ENCODE measurements at regions not wholly inside any gene's neighbourhood (a gene's known extent, or its start where the extent isn't known, plus 50 kb on each side); places are given as distances from the start of the nearest gene placed in this dataset.
"Not testable (repeated sequence)": the region's sequence is repeated elsewhere in the genome, so short reads cannot be mapped to it uniquely, and the experiment has no call there.

DNA sequence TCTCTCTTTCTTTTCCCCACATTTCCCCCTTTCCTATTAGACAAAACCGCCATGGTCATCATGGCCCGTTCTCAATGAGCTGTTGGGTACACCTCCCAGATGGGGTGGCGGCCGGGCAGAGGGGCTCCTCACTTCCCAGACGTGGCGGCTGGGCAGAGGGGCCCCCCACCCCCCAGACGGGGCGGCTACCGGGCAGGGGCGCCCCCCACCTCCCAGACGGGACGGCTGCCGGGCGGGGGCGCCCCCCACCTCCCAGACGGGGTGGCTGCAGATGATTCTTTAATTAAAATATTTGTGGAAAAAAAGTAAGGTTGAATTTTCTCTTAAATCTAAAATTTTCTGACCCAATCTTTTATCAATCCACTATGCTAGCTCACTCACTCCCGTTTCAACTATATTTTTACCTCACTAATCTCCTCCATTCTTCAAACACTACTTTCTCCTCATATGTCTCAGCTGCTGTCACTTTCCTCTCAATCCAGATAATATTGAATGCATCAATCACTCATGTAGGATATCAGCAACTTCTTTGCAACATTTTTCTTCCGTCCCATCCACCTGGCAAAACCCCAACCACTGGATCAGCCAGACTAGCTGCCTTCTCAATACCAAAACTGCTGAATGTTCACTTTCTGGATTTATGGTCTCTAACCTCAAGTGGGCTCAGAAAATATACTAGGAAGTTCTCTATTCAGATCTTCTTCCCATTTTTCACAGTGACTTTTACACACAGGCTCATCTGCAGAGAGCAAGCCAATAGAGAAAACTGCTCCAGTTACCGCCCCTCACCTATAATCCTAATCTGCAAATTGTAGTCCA lies 81.1 kb upstream of the TRIM24 start:
- DNase-seq: no peak

DNA sequence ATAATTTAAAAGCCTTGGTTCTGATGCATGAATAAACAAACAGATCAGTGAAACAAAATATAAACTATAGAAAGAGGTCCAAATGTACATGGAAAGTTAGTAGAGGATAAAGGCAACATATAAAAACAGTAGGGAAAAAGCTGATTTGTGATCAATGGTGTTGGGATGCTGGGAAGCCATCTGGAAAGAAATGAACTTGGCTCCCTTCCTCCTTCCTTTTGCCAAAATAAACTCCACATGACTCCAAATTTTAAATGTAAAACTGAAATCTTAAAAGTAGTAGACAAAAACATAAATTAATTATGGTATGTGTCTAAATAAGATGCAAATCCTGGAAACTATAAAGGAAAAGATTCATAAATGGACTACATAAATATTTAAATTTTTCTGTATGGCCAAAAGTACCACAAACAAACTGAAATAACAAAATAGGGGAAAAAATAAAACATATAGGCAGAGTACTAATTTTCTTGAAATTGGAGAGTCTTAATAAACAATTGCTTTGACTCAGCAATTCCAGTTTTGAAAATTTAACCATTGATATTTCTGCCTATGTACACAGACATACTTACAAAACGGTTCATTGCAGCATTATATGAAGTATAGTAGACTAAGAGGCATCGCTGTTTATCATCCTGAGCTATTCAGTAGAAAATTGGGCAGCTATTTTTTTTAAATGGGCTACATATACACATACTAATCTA lies 77.0 kb upstream of the TRIM24 start:
- no peak for DNase-seq

DNA sequence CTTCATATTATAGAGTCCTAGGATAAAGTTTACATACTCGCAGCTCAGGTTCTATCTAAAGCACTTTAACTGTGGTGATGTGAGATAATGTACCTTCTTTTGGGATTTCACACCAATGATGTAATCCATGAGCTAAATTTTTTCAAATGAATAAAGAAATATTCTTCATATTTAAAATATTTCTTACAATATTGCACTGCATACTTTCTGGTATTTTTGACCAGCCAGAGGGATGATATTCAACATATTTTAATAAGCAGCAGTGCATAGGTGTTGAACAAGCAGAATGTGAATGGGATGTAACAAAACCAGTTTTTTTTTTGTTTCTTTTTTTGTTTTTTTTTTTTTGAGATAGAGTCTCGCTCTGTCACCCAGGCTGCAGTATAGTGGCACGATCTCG lies 73.2 kb upstream of the TRIM24 start:
- no peak for DNase-seq

DNA sequence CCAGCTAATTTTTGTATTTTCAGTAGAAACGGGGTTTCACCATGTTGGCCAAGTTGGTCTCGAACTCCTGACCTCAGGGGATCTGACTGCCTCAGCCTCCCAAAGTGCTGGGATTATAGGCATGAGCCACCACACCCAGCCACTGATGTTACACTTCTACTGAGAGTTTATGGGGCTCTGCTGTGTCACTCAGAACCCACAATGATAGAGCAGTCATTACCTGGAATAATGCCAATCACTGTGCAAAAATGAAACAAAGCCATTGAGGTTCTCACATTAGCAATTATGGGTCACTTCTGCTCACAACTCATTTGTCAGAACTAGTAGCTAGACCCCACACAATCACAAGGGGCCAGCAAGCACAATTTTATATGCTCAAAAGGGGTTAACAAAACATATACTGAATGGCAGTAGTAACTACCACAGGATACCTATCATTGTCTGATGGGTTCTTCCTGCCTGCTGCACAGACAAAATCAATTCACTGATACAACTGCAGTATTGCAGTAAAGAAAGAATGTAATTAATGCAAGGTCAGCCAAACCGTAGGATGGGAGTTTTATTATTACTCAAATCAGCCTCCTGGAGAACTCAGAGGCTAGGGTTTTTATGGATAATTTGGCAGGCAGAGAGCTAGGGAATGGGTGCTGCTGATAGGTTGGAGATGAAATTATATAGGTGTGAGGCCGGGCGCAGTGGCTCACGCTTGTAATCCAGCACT lies 72.1 kb upstream of the TRIM24 start:
- DNase-seq: no peak

DNA sequence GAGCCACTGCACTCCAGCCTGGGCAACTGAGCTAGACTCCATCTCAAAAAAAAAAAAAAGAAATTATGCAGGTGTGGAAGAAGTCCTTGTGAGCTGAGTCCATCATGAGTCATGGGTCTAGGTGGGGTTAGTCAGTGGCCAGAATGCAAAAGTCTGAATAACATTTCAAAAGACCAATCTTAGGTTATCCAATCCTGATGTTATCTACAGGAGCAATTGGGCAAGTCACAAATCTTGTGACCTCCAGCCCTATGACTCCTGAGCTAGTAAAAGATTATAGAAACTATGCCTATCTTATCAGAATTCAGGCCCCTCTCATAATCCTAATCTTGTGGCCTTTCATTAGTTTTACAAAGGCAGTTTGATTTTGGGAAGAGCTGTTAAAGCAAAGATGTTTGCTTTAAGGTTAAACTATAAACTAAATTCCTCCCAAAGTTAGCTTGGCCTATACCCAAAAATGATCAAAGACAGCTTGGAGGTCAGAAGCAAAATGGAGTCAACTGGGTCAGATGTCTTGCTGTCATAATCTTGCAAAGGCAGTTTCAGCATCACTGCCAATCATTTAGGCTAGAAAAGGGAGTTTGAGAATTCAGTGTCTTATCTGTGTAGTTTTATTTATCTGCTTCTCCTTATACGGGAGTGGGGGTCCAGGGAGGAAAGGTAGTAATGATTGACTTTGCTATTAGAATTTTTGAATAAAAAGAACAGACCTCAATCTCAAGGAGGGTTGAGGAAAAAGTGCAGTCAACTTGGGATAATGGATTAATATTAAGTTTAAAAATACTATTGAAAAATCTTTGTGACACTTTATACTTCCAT lies 71.2 kb upstream of the TRIM24 start:
- DNase-seq: peak; percentile 19

DNA sequence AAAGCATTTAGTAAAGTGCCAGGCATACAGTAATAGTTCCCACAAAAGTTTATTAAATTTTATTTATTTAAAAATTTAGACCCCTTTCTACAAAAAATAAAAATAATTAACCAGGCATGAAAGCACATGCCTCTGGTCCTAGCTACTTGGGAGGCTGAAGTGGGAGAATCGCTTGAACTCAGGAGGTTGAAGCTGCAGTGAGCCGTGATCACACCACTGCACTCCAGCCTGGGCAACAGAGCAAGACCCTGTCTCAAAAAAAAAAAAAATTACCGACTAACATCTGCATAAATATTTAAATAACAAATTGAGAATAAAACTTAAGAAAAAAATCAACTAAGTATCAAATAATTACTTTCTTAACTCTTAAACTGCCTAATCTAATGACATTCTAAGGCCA lies 64.3 kb upstream of the TRIM24 start:
- DNase-seq: no peak

DNA sequence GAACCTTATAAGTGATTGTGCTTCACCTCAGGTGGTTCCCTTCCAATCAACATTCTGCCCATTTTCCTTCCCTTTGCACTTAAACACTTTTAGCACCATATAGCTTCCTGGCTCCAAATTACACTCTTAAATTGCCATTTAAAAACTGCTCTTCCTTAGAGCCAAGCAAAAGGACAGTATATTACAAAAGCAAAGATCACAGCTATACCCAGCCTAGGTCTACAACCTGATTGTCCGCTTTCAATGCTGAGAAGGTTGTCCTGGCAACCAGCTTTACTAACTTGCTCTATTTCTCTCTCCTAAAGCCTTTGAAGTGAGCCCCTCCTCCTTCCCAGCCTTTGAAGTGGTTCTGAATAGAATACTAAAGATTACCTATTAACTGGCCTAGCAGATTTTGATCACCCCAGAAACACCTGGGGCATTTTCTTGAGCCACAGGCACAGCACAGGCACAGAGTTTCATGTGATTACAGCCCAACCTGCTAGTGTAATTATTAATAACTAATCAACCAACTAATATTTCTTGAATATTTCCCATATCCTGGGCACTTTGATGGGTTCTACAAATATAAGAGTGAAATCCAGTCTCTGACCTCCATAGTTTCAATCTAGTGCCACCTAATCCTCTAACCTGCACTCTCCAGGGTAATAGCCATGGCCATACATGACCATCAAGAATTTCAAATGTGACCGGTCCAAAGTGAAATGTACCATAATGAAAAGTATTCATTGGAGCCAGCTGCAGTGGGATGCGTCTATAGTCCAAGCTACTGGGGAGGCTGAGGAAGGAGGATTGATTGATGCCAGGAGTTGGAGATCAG lies 63.6 kb upstream of the TRIM24 start:
- peak; percentile 48 for DNase-seq

DNA sequence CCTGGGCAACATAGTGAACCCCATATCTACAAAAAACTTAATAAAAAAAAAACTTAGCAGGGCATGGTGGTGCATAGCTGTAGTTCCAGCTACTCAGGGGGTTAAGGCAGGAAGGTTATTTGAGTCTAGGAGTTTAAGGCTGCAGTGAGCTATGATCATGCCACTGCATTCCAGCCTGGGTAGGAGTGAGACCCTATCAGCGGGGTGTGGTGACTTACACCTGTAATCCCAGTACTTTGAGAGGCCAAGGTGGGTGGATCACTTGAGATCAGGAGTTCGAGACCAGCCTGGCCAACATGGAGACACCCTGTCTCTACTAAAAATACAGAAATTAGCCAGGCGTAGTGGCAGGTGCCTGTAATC lies 63.0 kb upstream of the TRIM24 start:
- DNase-seq: not testable (repeated sequence)

DNA sequence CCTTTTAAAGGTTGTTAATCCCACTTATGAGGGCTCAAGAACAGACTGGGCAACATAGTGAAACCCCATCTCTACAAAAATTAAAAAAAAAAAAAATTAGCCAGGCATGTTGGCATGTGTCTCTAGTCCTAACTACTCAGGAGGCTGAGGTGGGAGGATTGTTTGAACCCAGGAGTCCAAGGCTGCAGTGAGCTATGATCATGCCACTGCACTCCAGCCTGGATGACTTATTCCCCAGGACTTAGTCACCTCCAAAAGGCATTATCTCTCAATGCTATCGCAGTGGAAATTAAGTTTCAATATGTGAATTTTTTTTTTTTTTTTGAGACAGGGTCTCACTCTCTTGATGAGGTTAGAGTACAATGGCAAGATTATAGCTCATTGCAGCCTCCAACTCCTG lies 61.2 kb upstream of the TRIM24 start:
- no peak for DNase-seq

DNA sequence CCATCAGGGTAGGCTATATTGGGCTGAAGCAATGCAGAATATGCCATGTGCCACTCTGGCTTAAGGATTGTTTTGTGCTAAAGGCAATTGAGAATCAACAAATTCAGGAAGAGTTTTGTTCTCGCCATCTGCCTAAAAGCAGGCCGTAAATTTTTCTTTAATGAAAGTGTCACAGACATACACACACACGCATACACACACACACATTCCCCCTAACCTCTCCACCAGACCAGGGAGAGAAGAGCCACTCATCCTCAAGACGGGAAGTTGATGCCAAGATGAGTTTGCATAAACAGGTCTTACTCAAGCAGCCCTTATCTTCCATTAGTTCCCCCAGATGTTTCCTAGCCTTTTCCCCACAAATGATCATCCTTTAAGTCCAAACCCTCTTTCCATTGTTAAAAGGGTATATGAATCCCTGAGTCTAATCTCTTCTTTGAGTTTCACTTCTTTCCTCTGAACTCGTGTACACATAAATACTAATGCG lies 59.6 kb upstream of the TRIM24 start:
- no peak for DNase-seq

DNA sequence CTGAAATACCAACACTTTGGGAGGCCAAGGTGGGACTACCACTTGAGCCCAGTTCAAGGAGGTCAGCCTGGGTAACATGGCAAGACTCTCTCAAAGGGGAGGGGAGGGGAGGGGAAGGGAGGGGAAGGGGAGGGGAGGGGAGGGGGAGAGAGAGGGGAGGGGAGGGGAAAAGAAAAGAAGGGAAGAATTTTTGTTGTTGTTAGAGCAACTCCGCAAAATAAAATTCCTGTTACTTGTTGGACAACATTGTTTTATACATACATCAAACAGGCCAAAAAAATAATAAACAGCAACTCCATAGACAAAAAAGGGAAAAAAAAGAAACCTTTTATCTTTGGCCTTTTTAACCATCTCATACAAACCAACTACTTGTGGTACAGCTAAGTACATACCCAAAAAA lies 57.3 kb upstream of the TRIM24 start:
- DNase-seq: no peak

DNA sequence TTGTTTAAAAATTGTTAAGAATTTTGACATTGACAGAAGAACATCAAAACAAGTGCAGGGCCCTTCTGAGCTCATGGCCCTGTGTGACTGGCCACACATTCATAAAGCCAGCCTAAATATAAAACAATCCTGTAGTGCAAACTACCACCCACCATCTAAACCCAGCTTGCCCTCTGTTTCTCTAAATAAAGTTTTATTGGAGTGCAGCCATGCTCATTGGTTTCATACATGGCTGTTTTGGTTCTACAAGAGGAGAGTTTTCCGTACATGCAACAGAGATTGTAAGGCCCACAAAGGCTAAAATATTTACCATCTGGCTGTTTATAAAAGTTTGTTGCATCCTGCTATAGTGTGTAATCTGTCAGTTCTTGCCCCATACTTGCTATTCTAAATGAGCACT lies 54.6 kb upstream of the TRIM24 start:
- no peak for DNase-seq

DNA sequence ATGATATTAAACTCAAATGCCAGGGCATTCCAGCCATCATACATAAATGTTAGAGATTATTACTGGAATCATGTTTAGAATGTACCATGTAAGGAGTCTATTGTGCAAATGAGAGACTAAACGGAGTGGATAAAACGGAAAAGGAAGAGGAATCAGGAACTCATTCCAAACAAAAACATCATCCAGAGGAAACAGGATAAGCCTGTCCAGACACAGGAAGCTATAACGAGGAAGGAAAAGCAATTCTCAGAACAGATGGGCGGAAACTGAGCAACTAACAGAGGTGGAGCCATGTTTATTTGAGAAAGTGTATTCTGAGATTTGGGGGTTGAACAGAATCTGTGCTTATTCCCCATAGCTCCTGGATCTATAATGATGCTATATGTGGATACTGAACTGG lies 52.3 kb upstream of the TRIM24 start:
- no peak for DNase-seq
